ENCODE measurements at regions not wholly inside any gene's neighbourhood (a gene's known extent, or its start where the extent isn't known, plus 50 kb on each side); places are given as distances from the start of the nearest gene placed in this dataset.

DNA sequence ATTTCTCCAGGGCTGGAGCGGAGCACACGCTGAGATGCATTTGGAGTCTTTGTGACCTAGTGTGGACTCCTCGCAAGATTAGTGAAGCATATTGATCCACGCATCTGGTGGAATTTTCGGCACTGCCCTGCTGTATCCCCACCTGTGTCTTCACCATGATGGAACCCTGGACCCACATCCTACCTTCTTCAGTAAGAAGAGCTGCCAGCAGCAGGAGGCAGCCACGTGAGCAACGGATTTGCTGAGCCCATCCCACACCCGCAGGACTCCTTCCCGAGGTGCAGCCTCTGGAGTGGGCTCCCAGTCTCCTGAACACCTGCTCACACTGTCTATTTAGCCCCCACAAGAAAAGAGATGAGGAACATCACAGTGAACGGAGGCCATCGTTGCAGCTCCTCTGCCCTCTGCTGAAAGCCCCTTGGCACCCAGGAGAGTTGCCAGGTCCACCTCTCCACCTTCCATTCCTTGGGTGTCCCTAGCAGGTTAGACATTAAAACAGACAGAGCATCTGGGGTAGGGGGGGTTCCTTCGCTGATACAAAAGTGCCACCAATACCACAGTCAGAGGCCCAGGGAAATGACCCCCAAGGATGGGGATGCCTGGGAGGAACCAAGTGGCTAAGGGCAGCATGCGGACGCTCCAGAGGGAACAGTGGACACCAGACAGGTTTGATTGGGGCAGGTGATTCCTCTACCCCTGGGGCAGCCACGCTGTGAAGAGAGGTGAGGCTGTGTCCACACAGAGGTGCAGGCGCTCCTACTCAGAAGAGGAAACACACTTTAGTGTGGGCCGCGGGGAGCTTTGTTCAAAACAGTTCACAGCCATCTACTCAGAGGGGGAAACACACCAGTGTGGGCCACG, 302.8 kb upstream of the SALL3 start:
- DNase-seq: no peak

GRCh38 chr18:78677483-78678317, 301.9 kb upstream of the SALL3 start:
- no peak for DNase-seq

GRCh38 chr18:78678318-78678695, 301.3 kb upstream of the SALL3 start:
- DNase-seq: no peak

- DNase-seq: no peak
Observed at GRCh38 chr18:78679031-78679430, 300.6 kb upstream of the SALL3 start.

GRCh38 chr18:78679613-78680260, 299.9 kb upstream of the SALL3 start:
- no peak for DNase-seq

DNA sequence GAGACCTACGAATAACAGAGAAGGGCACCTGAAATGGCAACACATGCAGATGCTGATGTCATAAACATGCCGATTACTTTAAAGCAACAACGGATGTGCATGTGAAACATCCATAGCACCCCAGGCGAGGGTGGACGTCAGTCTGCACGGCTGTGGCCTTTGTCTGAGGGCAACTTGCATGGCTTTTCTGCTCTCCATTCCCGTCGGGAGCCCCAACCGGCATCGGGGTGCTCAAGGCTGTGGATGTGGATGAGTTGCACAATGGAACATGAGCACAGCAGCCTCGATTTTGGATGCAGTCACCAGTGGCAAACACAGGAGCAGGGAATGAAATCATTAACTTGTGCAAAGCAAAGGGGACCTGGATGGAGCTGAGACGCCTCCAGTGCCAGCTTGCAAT, 298.2 kb upstream of the SALL3 start:
- DNase-seq: no peak

DNA sequence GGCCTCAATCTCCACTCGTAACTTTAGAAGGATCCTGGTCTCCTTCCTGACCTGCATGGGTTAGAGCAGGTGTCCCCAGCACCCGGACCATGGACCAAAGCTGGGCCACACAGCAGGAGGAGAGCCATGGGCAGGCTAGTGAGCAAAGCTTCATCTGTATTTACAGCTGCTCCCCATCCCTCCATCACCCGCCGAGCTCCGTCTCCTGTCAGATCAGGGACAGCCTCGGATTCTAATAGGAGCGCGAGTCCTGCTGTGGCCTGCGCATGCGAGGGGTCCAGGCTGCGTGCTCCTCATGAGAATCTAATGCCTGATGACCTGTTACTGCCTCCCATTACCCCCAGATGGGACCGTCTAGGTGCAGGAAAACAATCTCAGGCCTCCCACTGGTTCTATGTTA, 297.7 kb upstream of the SALL3 start:
- no peak for DNase-seq

- no peak for DNase-seq
Observed at GRCh38 chr18:78682716-78683115, 296.9 kb upstream of the SALL3 start.

DNA sequence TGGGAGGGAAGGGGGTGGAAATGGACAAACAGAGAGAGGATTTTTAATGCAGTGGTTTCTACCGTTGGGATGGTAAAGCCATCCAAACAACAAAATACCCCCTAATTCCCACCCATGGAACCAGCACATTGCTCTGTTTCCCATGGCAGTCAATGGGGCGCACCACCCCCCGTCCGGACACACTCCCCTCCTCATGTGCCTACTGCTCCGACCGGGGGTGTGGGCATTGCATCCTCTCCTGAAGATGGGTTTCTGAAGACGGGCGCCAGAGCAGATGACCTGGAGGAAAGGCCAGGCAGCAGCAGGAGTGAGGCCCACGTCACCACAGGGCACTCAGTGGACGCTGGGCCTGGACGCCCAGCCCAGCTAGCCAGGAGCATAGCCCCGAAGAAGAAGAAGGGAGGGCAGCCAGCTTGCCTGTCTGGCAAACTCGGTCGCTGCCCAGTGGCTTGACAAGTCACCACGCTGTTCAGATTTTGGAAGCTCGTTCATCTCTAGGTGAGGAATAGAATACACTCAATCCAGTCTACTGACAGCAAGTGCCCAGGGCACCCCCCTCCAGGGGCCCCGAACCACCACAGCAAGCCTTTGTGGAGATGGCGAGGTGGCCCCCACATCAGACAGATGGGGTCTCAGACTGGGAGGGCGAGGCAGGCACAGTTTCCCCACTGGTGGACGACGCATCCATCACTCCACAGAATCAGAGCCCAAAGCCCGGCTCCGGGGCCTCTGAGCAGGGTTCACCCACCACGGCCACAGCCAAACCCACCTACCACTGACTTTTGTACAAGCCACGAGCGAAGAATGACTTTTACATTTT, 296.2 kb upstream of the SALL3 start:
- no peak for DNase-seq

GRCh38 chr18:78685250-78685979, 294.2 kb upstream of the SALL3 start:
- no peak for DNase-seq

DNA sequence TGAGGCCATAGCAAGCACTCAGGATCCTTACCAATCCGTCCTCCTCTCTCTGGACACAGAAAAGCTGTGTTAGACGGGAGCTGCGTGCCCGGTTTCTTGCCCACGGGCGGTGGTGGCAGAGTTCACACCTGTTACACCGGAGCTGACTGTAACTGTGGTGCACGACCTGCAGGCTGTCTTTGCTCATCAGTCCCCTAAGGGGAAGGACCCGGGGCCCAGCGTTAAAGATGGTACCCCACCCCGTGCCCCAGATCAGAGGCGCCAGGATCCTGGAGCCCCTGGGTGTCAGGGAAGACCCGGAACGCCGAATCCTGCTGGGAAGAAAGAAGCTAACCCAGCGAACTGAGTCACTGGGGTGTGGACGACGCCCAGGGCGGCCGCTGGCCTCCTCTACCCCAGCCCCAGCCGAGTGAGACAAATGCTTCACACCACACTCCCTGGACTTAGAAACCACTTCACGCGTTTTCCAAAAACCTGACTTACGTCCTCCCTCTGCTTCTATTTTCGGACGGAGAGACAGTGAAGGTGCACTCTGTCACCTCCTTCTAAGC, 293.6 kb upstream of the SALL3 start:
- DNase-seq: no peak

DNA sequence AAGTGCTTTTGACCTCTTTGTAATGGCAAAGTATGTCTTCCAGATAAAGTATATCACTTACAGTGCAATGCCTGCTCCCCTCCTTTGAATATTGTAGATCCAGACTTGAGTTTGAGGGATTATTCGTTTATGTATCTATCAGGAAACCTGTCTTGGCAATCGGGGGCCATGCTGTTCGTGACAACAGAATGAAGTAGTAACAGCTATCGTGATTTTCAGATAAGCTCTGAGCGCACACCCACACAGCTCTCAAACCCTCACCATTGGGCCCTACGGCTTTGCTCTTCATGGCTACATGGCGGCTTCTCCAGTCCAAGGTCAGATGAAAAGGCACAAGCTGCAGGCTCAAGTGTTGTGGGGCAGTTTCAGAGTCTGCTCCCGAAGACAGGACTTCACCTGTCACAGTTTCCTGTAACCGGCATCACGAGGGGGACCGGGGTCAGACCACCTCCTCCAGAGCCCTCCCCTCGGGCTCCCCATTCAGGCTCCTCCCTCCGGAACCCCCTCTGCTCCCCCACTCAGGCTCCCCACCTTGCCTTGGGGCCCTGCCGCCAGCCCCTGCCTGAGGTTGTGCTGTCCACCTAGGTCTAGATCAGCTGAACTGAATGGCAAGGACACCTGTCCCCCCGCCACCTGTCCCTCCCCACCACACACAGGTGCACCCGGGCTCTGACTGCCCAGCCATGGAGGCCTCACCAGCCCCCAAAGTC, 292.5 kb upstream of the SALL3 start:
- no peak for DNase-seq

DNA sequence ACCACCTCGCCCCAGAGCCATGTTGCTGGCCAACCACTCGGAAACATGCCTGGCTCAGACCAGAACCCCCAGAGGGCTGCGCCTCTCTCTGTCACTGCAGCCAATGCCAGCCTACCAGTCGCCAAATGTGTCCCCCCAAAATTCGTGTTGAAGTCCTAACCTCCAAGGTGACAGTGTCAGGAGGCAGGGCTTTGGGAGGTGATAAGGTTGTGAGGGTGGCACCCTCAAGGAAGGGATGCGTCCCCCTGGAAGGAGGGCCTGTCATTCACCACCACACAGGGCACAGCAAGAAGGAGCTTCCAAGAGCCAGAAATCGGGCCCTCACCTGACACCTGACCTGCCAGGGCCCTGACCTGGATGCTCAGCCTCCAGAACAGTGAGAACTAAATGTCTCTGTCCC, 291.9 kb upstream of the SALL3 start:
- no peak for DNase-seq

DNA sequence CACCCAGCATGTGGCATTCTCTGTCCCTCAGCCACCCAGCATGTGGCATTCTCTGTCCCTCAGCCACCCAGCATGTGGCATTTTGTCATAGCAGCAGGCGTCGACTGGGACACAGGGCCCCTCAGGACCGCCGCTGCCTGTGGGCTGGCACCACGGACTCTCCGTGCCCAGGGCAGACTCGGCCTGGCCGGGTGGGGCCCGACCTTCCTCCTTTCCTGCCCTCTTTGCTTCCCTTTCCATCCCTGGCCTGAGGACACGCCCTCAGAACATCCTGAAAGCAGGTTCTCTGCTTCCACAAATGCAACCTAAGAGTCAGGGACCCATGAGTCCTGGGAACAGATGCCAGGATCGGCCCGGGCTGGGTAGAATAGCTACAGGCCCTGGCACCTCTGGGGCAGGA, 291.4 kb upstream of the SALL3 start:
- no peak for DNase-seq

GRCh38 chr18:78688916-78689315, 290.7 kb upstream of the SALL3 start:
- no peak for DNase-seq

GRCh38 chr18:78689606-78690005, 290.0 kb upstream of the SALL3 start:
- DNase-seq: no peak

GRCh38 chr18:78692105-78692504, 287.5 kb upstream of the SALL3 start:
- DNase-seq: no peak

DNA sequence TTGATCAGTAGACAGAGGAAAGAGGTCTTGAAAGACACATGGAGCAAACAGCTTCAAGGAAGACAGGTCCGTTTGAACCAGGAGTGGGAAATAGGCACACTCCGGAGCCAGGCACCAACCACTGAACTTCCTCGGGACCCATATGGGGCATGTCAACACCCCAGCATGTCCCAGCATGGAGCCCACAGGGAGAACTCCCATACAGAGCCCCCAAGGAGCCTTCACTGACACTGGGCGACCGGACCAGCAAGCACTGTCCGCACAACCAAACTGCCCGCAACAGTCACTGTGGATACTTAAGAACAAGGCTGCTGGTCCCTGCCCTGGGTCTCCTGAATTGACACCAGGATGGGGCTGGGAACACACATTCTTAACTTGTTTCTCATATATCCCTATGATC, 286.2 kb upstream of the SALL3 start:
- no peak for DNase-seq

DNA sequence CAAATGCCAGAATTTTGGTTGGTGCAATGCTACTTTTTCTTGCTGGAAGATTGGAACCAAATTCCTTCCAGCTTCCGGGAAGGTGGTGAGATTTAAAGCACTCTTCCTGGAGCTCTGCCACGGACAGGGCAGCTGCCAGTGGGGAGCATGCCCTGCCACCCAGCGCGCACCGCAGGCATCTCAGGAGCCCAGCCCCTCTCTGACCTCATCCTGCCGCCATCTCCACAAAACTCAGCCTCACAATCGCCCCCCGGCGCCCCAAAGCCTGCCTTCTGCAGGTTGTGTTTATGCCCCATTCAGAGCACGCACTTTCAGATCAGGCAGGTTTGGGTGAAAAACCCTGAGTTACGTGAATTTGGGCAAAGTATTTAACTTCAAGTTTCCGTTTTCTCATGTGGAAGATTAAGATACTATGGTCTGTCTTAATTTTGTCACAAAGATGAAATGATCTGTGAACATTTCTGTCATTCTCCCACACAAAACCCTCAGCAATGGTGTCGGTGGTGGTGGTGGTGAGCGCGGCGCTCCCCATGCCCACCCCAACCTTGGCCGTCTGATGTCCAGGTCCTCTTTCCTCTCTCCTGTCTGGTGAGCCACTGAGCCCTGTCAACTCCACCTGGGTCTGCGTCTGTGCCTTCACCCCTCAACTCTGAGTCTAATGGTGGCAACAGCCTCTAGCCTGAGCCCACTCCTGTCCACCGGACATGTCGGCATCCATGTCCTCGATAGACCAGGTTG, 282.8 kb upstream of the SALL3 start:
- no peak for DNase-seq

GRCh38 chr18:78697446-78697845, 282.2 kb upstream of the SALL3 start:
- DNase-seq: no peak

Data from activated CD4-positive, alpha-beta T cell treated with anti-CD3 and anti-CD28 coated beads for 48 hours (primary cell).